GM23338 (cell line): ENCODE measurements at regions not wholly inside any gene's neighbourhood (a gene's known extent, or its start where the extent isn't known, plus 50 kb on each side); places are given as distances from the start of the nearest gene placed in this dataset.

Experiments used
- ATAC-seq: fragments of 200-7000 bp; cut with Tn5 transposase; 3 replicates; pipeline ENCODE4 v1.9.1; 2020
- DNase-seq: peaks from one replicate; pipeline ENCODE4 v3.0.0-alpha.2; 2015; ENCODE audit warnings: low spot score
- H2AFZ ChIP-seq: fragments of 200-600 bp; sonication (generic); 2 replicates; pipeline ENCODE4 v1.8.0; 2016; ENCODE audit warnings: antibody characterized with exemption, mild to moderate bottlenecking, moderate library complexity
- H3F3A ChIP-seq: fragments of 200-600 bp; sonication (generic); replicated peaks from 2 replicates; pipeline ENCODE4 v1.8.0; 2017; ENCODE audit warnings: antibody characterized with exemption, mixed run types, low read depth
- H3K27ac ChIP-seq: fragments of 200-600 bp; sonication (generic); 2 replicates; pipeline ENCODE4 v1.6.1; 2016; ENCODE audit warnings: low read depth
- H3K27me3 ChIP-seq: fragments of 200-600 bp; sonication (generic); 2 replicates; pipeline ENCODE4 v1.8.0; 2016; ENCODE audit warnings: mild to moderate bottlenecking, mixed run types, moderate library complexity; ENCODE audit not compliant: insufficient read depth
- H3K36me3 ChIP-seq: fragments of 200-600 bp; sonication (generic); 2 replicates; pipeline ENCODE4 v1.8.0; 2016; ENCODE audit warnings: mild to moderate bottlenecking; ENCODE audit not compliant: insufficient read depth
- H3K4me1 ChIP-seq: fragments of 200-600 bp; sonication (generic); 2 replicates; pipeline ENCODE4 v1.8.0; 2016; ENCODE audit warnings: mild to moderate bottlenecking, moderate library complexity; ENCODE audit not compliant: insufficient read depth
- H3K4me2 ChIP-seq: fragments of 200-600 bp; sonication (generic); 2 replicates; pipeline ENCODE4 v1.7.1; 2017; ENCODE audit warnings: mixed run types
- H3K4me3 ChIP-seq: fragments of 200-600 bp; sonication (generic); 2 replicates; pipeline ENCODE4 v1.6.1; 2016; ENCODE audit warnings: mixed run types
- H3K79me2 ChIP-seq: fragments of 200-600 bp; sonication (generic); replicated peaks from 2 replicates; pipeline ENCODE4 v1.8.0; 2017; ENCODE audit warnings: mild to moderate bottlenecking; ENCODE audit not compliant: insufficient read depth
- H3K9me2 ChIP-seq: fragments of 200-600 bp; sonication (generic); 2 replicates; pipeline ENCODE4 v1.8.0; 2017; ENCODE audit not compliant: insufficient read depth
- H4K20me1 ChIP-seq: fragments of 200-600 bp; sonication (generic); replicated peaks from 2 replicates; pipeline ENCODE4 v1.8.0; 2017; ENCODE audit warnings: mild to moderate bottlenecking; ENCODE audit not compliant: insufficient read depth
- H3K27ac Mint-ChIP-seq: 2 replicates; pipeline ENCODE4 v1.8.0; 2020; ENCODE audit warnings: inconsistent platforms, mild to moderate bottlenecking, moderate library complexity, mixed read lengths
- H3K27me3 Mint-ChIP-seq: 3 replicates; pipeline ENCODE4 v1.8.0; 2022; ENCODE audit warnings: low read depth, mild to moderate bottlenecking, moderate library complexity, mixed read lengths, inconsistent platforms; ENCODE audit not compliant: insufficient read depth, poor library complexity
- H3K36me3 Mint-ChIP-seq: 3 replicates; pipeline ENCODE4 v1.8.0; 2021; ENCODE audit warnings: low read depth, mild to moderate bottlenecking, inconsistent platforms, moderate library complexity, mixed read lengths
- H3K4me1 Mint-ChIP-seq: 3 replicates; pipeline ENCODE4 v1.8.0; 2020; ENCODE audit warnings: mild to moderate bottlenecking, inconsistent platforms, mixed read lengths
- H3K4me3 Mint-ChIP-seq: 3 replicates; pipeline ENCODE4 v1.8.0; 2021; ENCODE audit warnings: moderate library complexity, mild to moderate bottlenecking, inconsistent platforms, mixed read lengths
- H3K9me3 Mint-ChIP-seq: 3 replicates; pipeline ENCODE4 v1.8.0; 2020; ENCODE audit warnings: moderate library complexity, mild to moderate bottlenecking, inconsistent platforms, mixed read lengths
- CREB1 ChIP-seq: fragments of 250-450 bp; sonication (Bioruptor Pico); IDR thresholded peaks from 2 replicates; pipeline ENCODE4 v1.5.0; 2020; ENCODE audit warnings: low read depth, mild to moderate bottlenecking, moderate library complexity
- EZH2 ChIP-seq: fragments of 200-600 bp; sonication (generic); IDR thresholded peaks from one replicate; pipeline ENCODE4 v1.8.0; 2017; ENCODE audit warnings: antibody characterized with exemption, mild to moderate bottlenecking, low read depth; ENCODE audit not compliant: unreplicated experiment
- EZH2phosphoT487 ChIP-seq: fragments of 200-600 bp; sonication (generic); IDR thresholded peaks from one replicate; pipeline ENCODE4 v1.8.1; 2018; ENCODE audit warnings: antibody characterized with exemption; ENCODE audit not compliant: unreplicated experiment
- JUNB ChIP-seq: IDR thresholded peaks from one replicate; pipeline ENCODE4 v1.6.1; 2016; ENCODE audit warnings: antibody characterized with exemption; ENCODE audit not compliant: unreplicated experiment
- NANOG ChIP-seq: IDR thresholded peaks from 2 replicates; pipeline ENCODE4 v1.6.1; 2016; ENCODE audit warnings: antibody characterized with exemption, borderline replicate concordance
- POLR2AphosphoS5 ChIP-seq: IDR thresholded peaks from 2 replicates; pipeline ENCODE4 v1.6.1; 2016; ENCODE audit warnings: antibody characterized with exemption, low read depth
- STAT1 ChIP-seq: IDR thresholded peaks from one replicate; pipeline ENCODE4 v1.6.1; 2016; ENCODE audit warnings: antibody characterized with exemption; ENCODE audit not compliant: unreplicated experiment
- ZNF114 ChIP-seq: fragments of 250-450 bp; sonication (Bioruptor Pico); IDR thresholded peaks from 2 replicates; pipeline ENCODE4 v1.5.0; 2020; ENCODE audit warnings: mild to moderate bottlenecking, moderate library complexity
- ZNF331 ChIP-seq: fragments of 250-450 bp; sonication (Bioruptor Pico); IDR thresholded peaks from 2 replicates; pipeline ENCODE4 v1.5.0; 2020; ENCODE audit warnings: low read depth, mild to moderate bottlenecking, moderate library complexity
- TF ChIP-seq, protein P1 (sequence below), 2 experiments: fragments of 200-600 bp in 1 of 2; sonication (generic) in 1 of 2; conservative IDR thresholded peaks; 2 replicates each; pipeline versions ENCODE4 v1.5.1 to v1.6.1; 2016 to 2017; ENCODE audit warnings: antibody characterized with exemption in 2 of 2, low read depth in 2 of 2, mild to moderate bottlenecking in 2 of 2, moderate library complexity in 1 of 2
- TF ChIP-seq, protein P2 (sequence below): IDR thresholded peaks from 2 replicates; pipeline ENCODE4 v1.6.1; 2016; ENCODE audit warnings: antibody characterized with exemption
- TF ChIP-seq, protein P3 (sequence below): fragments of 250-450 bp; sonication (Bioruptor Pico); IDR thresholded peaks from 2 replicates; pipeline ENCODE4 v1.5.0; 2020; ENCODE audit warnings: mild to moderate bottlenecking, moderate library complexity
- TF ChIP-seq, protein P4 (sequence below): IDR thresholded peaks from one replicate; pipeline ENCODE4 v1.6.1; 2018; ENCODE audit warnings: antibody characterized with exemption; ENCODE audit not compliant: unreplicated experiment

DNA sequence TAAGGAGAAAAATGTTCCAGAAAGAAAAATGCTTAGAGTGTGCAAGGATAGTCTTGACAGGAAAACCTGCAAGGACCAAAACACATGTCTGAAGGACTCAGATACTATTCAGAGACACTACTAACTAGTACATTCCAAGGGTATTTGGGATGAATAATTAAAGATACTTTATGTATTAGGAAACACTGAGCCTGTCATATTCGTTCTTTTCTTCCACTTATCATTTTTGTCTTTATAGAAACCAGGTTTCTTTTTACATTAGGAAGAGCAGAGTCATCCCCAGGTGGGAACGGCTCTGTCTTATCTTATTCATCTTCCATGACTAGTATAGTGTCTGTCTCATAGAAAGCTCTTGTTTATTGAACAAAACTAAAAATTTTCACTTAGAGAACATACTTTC is 296.2 kb upstream of the ESRRG start:
- Histone ChIP-seq H2AFZ (no peak overlapping the region), H3K4me3 (no peak overlapping the region), H3K4me1 (no peaks in the 10 kb centered on the region), H3K27me3 (no peaks in the 10 kb centered on the region), H3K9me2 (0 out of 2 replicates have a peak, but pooled peaks cover 3% of the 10 kb centered on the region), H4K20me1 (no peaks in the 10 kb centered on the region), H3F3A (no peaks in the 10 kb centered on the region), H3K27ac (no peak overlapping the region), H3K79me2 (no peaks in the 10 kb centered on the region), H3K4me2 (no peak overlapping the region), H3K36me3 (no peaks in the 10 kb centered on the region)
- no peak for DNase-seq
- TF ChIP-seq CREB1 (CRISPR knock-in tag) (no peak), ZNF331 (CRISPR knock-in tag) (no peak), EZH2phosphoT487 (no peak), POLR2AphosphoS5 (no peak), EZH2 (no peak), NANOG (no peak), ZNF114 (CRISPR knock-in tag) (no peak), STAT1 (no peak), JUNB (no peak)
- TF ChIP-seq, protein P1, sequence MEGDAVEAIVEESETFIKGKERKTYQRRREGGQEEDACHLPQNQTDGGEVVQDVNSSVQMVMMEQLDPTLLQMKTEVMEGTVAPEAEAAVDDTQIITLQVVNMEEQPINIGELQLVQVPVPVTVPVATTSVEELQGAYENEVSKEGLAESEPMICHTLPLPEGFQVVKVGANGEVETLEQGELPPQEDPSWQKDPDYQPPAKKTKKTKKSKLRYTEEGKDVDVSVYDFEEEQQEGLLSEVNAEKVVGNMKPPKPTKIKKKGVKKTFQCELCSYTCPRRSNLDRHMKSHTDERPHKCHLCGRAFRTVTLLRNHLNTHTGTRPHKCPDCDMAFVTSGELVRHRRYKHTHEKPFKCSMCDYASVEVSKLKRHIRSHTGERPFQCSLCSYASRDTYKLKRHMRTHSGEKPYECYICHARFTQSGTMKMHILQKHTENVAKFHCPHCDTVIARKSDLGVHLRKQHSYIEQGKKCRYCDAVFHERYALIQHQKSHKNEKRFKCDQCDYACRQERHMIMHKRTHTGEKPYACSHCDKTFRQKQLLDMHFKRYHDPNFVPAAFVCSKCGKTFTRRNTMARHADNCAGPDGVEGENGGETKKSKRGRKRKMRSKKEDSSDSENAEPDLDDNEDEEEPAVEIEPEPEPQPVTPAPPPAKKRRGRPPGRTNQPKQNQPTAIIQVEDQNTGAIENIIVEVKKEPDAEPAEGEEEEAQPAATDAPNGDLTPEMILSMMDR (conservative IDR thresholded peaks at IDR 0.05; ENCODE audit: low read depth in 2 of 2) = no peak
- TF ChIP-seq, protein P2, sequence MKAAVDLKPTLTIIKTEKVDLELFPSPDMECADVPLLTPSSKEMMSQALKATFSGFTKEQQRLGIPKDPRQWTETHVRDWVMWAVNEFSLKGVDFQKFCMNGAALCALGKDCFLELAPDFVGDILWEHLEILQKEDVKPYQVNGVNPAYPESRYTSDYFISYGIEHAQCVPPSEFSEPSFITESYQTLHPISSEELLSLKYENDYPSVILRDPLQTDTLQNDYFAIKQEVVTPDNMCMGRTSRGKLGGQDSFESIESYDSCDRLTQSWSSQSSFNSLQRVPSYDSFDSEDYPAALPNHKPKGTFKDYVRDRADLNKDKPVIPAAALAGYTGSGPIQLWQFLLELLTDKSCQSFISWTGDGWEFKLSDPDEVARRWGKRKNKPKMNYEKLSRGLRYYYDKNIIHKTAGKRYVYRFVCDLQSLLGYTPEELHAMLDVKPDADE = no peak
- TF ChIP-seq, protein P3, sequence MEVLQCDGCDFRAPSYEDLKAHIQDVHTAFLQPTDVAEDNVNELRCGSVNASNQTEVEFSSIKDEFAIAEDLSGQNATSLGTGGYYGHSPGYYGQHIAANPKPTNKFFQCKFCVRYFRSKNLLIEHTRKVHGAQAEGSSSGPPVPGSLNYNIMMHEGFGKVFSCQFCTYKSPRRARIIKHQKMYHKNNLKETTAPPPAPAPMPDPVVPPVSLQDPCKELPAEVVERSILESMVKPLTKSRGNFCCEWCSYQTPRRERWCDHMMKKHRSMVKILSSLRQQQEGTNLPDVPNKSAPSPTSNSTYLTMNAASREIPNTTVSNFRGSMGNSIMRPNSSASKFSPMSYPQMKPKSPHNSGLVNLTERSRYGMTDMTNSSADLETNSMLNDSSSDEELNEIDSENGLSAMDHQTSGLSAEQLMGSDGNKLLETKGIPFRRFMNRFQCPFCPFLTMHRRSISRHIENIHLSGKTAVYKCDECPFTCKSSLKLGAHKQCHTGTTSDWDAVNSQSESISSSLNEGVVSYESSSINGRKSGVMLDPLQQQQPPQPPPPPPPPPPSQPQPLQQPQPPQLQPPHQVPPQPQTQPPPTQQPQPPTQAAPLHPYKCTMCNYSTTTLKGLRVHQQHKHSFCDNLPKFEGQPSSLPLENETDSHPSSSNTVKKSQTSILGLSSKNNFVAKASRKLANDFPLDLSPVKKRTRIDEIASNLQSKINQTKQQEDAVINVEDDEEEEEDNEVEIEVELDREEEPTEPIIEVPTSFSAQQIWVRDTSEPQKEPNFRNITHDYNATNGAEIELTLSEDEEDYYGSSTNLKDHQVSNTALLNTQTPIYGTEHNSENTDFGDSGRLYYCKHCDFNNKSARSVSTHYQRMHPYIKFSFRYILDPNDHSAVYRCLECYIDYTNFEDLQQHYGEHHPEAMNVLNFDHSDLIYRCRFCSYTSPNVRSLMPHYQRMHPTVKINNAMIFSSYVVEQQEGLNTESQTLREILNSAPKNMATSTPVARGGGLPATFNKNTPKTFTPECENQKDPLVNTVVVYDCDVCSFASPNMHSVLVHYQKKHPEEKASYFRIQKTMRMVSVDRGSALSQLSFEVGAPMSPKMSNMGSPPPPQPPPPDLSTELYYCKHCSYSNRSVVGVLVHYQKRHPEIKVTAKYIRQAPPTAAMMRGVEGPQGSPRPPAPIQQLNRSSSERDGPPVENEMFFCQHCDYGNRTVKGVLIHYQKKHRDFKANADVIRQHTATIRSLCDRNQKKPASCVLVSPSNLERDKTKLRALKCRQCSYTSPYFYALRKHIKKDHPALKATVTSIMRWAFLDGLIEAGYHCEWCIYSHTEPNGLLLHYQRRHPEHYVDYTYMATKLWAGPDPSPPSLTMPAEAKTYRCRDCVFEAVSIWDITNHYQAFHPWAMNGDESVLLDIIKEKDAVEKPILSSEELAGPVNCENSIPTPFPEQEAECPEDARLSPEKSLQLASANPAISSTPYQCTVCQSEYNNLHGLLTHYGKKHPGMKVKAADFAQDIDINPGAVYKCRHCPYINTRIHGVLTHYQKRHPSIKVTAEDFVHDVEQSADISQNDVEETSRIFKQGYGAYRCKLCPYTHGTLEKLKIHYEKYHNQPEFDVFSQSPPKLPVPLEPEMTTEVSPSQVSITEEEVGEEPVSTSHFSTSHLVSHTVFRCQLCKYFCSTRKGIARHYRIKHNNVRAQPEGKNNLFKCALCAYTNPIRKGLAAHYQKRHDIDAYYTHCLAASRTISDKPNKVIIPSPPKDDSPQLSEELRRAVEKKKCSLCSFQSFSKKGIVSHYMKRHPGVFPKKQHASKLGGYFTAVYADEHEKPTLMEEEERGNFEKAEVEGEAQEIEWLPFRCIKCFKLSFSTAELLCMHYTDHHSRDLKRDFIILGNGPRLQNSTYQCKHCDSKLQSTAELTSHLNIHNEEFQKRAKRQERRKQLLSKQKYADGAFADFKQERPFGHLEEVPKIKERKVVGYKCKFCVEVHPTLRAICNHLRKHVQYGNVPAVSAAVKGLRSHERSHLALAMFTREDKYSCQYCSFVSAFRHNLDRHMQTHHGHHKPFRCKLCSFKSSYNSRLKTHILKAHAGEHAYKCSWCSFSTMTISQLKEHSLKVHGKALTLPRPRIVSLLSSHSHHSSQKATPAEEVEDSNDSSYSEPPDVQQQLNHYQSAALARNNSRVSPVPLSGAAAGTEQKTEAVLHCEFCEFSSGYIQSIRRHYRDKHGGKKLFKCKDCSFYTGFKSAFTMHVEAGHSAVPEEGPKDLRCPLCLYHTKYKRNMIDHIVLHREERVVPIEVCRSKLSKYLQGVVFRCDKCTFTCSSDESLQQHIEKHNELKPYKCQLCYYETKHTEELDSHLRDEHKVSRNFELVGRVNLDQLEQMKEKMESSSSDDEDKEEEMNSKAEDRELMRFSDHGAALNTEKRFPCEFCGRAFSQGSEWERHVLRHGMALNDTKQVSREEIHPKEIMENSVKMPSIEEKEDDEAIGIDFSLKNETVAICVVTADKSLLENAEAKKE (CRISPR knock-in tag) = no peak
- TF ChIP-seq, protein P4, sequence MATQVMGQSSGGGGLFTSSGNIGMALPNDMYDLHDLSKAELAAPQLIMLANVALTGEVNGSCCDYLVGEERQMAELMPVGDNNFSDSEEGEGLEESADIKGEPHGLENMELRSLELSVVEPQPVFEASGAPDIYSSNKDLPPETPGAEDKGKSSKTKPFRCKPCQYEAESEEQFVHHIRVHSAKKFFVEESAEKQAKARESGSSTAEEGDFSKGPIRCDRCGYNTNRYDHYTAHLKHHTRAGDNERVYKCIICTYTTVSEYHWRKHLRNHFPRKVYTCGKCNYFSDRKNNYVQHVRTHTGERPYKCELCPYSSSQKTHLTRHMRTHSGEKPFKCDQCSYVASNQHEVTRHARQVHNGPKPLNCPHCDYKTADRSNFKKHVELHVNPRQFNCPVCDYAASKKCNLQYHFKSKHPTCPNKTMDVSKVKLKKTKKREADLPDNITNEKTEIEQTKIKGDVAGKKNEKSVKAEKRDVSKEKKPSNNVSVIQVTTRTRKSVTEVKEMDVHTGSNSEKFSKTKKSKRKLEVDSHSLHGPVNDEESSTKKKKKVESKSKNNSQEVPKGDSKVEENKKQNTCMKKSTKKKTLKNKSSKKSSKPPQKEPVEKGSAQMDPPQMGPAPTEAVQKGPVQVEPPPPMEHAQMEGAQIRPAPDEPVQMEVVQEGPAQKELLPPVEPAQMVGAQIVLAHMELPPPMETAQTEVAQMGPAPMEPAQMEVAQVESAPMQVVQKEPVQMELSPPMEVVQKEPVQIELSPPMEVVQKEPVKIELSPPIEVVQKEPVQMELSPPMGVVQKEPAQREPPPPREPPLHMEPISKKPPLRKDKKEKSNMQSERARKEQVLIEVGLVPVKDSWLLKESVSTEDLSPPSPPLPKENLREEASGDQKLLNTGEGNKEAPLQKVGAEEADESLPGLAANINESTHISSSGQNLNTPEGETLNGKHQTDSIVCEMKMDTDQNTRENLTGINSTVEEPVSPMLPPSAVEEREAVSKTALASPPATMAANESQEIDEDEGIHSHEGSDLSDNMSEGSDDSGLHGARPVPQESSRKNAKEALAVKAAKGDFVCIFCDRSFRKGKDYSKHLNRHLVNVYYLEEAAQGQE = no peak
- no peaks in the 10 kb centered on the region for H3K36me3 Mint-ChIP-seq
- no peak overlapping the region for H3K27ac Mint-ChIP-seq
- no peaks in the 10 kb centered on the region for H3K4me1 Mint-ChIP-seq
- H3K4me3 Mint-ChIP-seq = no peak overlapping the region
- H3K27me3 Mint-ChIP-seq = peaks cover 2% of the 10 kb centered on the region
- no peak for ATAC-seq
- H3K9me3 Mint-ChIP-seq = no peaks in the 10 kb centered on the region
